ENCODE measurements at regions not wholly inside any gene's neighbourhood (a gene's known extent, or its start where the extent isn't known, plus 50 kb on each side); places are given as distances from the start of the nearest gene placed in this dataset.
"Not testable (repeated sequence)": the region's sequence is repeated elsewhere in the genome, so short reads cannot be mapped to it uniquely, and the experiment has no call there.

DNA sequence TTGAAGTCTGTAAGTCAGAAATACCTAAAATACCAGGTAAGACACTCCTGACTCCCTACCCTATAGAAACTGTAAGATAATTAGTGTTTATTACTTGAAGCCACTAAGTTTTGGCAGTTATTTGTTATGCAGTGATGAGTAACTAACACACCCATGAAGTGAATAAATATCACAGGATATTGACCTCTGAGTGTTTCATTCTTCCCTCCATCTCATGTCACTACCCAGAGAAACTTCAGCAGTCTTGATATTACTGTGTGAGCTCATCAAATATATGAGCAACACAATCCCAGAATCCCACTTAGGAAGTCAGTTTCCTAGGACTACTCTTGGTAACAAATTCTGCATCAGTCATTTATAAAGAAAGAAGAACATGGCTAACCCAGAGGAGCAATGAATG lies 529.7 kb downstream of the FBXO15 start:
- no peak for DNase-seq

DNA sequence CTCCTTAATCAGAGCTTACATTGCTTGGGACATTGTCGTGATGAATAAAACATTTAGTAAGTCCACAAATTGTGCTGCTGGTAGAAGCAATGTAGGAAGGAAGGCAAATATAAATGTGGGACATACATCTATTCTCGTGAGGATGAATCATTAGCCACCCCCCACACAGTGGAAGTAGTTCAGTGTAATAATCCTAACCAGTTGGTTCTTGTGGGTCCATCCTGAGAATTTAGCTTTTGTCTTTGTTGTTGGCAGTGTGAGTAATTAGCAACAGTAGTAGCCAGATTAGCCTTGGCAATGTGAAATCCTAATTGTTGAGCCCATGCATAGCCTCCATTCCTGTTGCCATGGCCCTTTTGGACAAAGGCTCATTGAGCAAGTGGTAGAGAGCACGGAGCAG lies 532.1 kb downstream of the FBXO15 start:
- DNase-seq: no peak

DNA sequence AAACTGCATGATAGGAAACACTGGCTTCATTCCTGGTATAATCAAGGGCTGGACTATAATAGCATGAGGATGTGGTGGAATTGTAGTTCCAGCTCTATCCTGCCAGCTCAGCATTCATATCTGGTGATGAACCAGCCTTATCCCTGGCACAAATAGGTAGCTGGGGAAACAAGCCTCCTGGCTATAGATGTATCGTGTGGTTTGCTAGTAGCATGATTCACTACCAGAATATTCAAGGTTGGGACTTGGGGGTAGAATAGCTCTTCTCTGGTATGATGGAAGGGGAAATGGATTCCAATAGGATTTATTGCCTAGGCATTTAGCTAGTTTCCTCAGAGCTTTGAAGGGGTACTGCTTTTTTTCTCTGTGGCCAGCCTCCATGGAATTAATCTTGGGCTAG lies 532.8 kb downstream of the FBXO15 start:
- DNase-seq: no peak

DNA sequence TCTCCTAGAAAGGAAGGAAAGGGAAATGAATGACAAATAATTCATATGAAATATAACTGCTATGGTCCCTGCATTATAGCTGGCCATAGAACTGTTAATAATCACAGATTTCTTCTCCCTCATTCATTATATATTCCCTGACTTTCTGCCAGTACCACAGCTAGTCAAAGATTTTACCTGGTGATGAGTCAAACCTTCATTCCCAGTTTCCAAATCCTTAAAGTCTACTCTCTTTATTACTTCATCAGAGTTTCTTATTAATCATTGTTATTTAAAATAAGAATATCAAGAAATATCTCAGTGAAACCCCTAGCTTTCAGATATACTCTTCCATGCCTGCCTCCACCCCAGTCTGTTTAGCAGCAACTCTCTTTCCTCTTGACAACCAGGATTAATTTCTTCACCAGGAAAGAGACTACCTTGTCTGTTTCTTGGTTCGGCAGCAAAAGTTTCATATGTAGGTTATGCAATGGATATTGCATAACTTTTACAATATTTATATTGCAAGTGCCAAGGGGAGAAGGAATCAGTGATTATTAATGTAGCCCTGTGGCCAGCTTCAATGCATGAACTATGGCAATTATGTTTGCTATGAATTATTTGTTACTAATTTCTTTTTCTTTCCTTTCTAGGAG lies 533.8 kb downstream of the FBXO15 start:
- DNase-seq: no peak

DNA sequence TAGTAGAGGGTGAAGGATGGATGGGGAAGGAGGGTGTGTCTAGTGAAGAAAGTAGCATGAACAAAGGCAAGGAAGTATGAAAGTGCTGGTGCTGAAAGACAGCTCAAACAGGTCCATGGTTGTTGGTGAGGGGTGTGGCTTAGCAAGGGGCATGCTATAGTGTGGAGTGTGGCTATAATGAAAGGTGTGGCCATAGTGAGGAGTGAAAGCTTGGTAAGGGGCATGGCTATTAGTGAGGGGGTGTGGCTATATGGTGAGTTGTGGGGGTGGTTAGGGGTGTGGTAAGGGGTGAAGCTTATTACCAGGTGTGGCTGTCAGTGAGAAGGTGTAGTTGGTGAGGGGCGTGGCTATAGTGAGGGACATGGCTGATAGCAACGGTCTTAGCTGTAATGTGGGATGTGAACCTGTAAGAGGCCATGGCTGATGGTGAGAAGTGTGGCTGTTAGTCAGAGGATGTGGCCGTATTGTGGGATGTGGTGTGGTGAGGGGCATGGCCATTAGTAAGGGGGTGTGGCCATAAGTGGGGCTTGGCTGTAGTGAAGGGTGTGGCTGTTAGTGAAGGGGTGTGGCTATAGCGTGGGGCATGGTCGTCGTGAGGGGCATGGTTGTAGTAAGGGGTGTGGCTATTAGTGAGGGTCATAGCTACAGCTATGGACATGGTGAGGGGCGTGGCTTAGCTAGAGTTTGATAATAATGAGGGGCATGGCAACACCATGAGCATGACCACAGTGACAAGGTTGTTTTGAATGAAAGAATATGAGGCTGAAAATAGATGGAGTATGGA lies 549.6 kb downstream of the FBXO15 start:
- peak; percentile 24 for DNase-seq

DNA sequence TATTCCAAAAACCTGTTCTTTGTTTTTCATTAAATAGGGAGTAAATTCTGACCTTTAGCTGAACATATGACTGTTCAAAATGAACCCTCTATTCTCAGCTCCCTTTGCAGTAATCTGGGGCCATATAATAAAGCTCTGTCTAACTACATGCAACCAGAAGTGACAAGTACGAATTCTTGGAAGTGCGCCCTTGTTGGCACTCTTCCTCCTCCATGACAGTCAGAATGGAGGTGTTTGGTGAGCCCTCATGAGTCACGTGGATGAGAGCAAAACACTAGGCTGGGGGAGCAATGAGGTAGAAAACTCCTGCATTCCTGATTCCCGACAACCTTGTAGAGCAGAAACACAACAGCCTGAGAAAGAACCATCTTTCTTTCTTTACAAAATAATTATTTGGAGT lies 552.9 kb downstream of the FBXO15 start:
- no peak for DNase-seq

DNA sequence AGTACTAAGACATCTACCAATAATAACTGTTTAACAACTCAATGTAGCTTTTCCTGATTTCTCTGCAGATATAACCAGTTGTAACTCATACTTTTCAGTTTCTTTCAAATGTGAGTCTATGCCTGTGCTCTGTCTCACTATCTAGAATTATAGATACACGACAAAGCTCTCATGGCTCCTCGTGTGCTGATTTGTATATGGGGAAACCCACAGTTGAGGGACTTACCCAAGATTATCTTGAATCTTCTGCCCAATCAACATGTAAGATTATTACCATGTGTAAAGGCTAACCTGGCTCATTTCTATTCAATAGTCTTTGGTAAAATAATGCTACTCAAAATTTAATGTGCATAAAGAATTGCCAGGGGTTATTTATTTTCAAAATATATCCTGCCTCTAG lies 554.4 kb downstream of the FBXO15 start:
- no peak for DNase-seq

DNA sequence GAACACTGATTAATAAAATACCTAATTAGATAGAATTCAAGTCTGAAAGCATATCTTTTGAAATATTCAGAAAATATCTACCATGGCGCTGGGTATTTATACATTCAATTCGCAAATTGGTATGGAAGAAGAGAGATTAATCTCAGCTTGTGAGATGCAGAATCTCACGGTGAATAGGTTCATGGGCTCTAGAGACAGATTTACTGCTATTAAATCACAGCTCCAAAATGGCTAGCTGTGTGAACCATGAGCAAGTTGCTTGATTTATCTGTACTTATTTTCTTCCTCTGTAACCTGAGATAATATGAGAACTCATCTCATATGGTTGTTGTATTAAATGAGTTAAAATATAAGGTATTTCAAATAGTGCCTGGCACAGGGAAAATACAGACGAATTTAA lies 556.7 kb downstream of the FBXO15 start:
- DNase-seq: no peak

DNA sequence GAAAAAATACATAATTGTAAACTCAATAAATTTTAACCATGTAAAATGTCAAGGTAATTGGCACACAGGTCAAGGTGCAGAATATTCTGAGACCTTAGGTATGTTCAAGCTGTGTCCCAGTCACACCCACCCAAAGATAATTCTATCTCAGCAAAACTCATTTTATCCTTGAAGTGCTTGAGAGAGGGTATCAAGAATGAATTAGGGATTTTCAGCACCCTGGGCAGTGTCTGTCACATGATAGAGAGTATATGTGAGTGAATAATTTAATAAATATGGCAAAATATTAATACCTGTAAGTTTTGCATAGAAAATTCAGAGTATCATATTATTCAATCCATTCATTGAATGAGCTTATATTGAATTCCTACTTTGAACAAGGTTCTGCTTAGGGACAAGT lies 567.9 kb downstream of the FBXO15 start:
- no peak for DNase-seq

DNA sequence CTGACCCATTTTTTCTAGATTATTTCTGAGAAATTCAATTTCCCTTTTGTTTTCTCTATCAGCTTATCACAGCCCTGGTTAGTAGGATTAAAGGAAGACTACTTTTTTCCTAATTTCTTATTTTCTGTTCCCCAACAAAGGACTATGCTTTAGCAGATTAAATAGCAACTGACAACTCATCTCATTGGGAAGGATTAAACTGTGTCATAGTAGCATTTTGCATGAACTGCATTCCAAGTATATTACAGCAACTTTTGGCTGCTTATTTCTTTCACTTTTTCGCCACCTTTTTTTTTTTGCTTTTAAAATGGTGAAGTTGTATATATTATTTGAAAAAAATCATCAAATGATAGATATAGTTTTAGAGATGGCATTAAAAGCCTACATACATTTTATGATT lies 570.3 kb downstream of the FBXO15 start:
- DNase-seq: no peak

DNA sequence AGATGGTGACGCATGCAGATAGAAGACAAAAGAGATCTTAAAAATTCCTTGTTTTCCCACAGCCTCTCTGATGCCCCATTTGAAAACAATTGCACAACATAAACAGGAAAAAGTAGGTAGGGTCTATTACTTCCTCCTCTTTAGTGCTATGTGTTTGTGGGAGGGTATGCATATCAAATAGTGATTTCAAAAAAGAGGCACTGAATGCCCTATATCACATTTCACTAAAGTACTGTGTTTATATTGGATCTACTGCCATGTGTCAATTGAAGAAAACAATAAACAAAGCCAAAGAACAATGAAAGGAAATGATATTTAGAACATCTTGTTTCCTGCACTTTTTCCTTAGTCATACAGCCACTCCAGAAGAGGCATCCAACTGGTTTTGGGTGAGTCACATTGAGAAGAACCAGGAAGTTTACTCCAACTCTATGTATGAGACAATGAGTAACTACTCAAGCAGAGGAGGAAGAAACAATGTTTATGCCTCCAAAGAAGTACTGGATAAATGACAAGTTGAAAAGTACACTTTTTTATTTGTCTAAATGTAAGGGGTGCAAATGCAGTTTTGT lies 583.6 kb downstream of the FBXO15 start:
- DNase-seq: no peak

DNA sequence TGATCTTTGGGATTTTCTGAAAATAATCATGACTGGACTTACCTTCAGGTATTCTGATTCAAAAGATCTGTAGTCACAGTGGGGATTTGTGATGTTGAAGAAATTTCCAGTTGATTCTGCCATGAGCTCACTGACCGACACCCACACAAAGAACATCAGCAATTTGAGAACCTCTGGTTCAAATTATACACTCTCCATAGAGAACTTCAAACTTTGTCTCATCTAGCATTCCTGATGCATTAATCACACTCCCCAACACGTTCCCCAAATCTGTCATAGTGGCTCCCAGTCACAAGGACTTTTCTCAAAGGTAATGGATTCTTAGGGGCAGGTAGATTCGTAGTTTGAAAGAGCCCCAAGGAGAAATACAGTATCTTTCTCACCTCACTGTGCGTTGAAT lies 584.3 kb downstream of the FBXO15 start:
- DNase-seq: no peak

DNA sequence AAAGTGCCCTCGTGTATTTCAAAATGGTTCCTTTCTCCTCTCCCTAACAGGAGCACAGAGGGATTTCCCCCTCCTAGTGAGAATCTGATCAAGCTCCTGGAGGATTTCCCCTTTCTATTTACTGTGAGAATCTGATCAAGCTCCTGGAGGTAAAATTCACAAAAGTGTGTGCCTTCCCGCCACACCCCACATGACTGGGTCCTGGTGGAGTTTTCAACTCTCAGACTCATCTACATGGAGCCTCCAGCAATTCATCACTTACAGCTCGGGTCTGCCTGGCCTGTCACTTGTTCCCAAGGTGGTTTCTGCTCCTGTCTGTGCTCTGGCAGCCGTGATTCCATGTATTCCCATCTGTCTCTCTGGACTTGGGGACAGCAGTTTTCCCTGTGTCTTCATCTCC lies 590.7 kb downstream of the FBXO15 start:
- peak; percentile 7 for DNase-seq

DNA sequence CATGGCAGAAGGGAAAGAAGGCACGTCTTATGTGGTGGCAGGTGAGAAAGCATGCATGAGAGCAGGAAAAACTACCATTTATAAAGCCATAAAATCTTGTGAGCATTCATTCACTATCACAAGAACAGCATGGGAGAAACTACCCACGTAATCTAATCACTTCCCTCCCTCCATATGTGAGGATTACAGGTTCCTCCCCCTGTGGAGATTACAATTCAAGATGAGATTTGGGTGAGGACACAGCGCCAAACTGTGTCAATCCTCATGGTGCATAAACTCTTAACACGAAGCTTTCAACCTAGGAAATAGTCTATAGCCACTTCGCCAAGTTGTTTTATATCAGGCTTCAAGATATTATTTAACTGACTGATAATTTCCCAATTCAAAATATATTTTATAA lies 595.5 kb downstream of the FBXO15 start:
- no peak for DNase-seq

DNA sequence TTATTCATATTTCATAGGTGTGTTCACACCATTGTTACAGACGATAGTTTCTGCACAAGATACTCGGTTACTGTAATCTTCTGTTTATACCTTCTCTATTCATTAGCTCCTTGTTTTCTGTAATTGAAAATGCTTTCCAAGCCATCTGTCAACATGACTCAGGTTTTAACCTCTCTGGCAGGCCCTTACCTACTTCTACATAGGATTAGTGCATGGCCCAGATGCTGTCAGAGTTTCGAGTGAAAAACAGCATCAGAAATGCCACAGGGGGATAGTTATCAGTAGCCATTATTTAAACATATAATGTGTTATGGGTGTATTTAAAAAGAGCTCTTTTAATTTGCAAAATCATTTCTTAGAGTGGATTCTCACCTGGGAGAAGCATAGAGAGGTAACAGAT lies 596.4 kb downstream of the FBXO15 start:
- DNase-seq: no peak

DNA sequence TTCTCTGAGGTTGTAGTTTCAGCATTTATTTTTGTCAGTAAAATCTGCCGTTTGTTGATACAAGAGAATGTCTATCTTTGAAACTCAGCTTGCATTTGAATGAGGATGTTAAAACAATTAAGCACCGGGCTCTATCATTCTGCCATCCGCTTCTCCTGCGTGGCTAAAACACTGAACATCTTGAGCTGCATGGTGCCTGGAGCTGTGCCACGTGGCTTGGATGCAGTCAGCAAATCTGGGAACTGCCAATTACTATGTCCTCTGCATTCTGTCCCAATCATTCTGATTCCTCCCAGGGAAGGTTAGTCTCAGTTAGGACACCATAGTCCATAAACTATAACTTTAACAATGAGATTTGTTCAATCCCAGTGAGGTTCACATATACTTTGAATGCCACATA lies 598.4 kb downstream of the FBXO15 start:
- DNase-seq: no peak

DNA sequence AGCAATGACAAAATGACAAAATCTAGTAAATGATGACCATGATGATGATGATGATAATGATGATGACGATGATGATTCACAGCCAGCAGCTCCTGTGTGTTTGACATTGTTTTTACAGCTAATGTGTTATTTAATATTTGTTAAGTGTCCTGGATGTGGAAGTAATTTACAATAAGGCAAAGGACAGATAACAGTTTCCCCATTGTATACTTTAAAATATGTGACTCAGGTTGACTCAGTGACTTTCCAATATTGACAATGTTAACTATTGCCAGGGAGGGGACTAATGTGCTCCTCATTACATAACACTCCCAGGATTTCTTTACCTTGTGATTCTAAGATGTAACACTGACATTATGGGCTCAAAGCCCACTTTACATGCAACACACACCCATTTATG lies 602.2 kb downstream of the FBXO15 start:
- no peak for DNase-seq

DNA sequence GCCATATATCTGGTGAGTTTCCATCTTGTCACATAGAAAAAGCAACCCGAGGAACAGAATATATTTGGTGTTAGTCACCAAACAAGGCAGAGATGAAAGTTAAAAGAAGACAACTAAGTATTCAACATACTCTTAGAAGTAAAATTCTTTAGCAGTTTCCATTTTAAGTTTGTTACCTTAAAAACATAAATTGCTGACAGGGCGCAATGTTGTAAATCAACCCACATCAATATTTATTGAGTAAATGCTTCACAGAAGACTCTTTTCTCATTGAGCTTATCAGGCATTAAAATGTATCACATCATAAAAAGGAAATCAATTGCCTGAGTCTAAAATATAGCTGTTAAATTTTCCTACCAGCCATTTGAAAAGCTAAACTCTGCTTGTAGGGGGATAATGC lies 603.0 kb downstream of the FBXO15 start:
- no peak for DNase-seq

DNA sequence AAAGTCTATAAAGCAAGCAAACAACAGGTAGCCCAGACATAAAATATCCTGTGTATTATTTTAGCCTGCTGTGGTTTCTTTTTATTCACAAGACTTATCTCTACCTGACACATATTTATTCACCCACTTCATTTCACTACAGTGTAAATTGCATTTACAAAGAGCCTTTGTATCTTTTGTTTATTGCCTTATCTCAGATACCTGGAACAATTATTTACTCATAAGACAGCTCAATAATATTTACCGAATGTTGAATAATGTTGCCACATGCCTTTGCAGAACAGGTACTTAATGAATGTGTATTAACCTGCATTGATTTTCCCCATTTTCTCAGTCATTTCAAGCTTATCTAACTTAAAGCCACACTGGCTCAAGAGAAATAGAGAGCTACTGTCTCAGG lies 603.6 kb downstream of the FBXO15 start:
- DNase-seq: peak; percentile 40

DNA sequence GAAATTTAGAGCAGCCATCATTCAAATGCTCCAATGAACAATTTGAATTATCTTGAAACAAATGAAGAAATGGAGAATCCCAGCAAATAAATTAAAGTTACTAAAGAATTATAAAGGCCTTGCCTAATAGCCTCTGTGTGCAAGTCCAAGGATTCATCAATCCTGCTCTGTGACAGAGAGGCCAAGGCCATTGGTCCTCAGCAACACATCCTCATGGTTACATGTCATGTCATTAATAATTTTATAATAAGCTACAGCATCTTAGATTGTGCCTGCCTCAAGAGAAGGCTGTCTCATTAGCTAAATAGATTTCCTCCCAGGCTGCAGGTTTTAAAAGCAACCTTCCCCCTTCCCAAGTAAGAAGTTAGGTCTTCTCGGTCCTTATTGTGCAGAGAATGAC lies 611.6 kb downstream of the FBXO15 start:
- DNase-seq: no peak

DNA sequence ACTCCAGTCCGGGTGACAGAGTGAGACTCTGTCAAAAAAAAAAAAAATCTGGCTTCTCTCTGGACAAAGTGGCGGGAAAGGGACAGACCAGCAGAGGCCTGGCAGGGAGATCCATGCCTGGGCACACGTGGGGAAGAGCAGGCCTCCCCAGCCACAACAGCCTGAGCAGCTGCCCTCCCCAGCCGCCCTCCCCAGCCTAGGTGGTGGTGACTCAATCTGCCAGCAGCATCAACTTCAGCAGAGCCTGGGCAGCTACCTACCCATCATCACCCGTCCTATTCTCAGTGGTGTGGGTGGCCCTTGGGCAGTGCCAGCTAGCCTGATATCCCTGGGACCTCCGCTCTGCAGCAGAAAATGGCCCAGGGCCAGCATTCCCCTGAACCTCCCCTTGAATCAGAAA lies 612.4 kb downstream of the FBXO15 start:
- peak; percentile 32 for DNase-seq

DNA sequence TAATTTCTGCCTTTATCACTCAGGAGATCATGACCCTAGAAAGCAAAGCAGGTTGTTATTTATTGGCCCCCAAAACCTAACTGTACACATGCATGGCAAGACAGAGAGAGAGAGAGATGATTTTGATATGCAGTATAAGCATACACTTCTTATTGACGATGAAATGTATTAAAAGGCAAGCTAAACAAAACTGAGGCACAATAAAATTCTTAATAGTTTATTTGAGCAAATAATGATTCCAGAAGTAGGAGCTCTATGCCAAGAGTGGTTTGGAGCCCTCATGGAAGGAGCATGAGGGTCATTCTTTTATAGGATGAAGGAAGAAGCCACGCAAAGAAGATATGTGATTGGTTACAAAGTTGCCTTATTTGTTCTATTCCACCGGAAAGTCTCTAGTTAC lies 616.0 kb downstream of the FBXO15 start:
- no peak for DNase-seq

DNA sequence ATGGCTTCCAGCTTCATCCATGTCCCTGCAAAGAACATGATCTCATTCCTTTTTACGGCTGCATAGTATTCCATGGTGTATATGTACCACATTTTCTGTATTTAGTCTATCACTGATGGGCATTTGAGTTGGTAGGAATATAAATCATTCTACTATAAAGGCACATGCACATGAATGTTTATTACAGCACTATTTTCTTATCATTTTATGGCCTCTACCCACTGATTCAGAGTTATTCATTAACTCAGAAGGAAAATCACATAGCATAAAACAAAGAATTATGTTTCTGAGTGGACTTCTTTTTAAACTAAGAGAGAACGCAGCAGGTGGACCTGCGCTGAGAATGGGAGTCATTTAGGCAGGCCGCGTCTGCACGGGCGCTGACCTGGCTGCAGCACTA lies 619.6 kb downstream of the FBXO15 start:
- no peak for DNase-seq

DNA sequence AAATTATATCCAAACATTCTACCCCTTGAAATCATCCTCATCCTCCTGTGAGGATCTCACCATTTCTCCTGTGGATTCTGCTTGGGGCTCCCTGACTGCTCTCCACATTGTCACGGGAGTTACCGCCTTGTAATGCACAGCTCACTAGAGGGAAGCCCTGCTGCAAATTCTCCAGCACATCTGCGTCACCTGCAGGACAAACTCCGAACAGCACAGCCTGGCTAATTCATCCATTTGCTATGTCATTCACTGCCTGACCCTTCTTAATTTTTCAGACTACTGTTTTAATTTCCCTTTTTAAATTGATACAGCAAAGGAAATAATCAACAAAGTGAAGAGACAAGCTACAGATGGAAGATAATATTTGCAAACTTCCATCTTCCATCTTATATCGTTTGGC lies 627.4 kb downstream of the FBXO15 start:
- no peak for DNase-seq

DNA sequence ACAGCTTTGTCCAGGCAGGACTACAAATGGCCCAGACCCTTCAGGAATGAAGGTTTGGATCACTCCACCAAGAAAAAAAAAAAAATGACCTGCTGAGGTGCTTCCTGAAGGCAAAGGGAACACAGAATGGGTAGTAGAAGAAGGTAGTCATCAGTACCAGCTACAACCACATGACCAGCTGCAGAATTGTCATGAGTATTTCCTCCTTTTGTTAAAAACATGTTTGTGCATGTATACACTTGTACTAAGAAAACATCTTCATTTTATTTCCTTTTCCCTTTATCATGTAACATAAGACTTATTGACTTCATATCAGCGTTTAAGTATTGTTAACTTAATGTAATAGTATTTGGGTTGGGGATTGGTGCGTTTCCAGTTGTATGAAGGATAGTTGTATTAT lies 631.6 kb downstream of the FBXO15 start:
- DNase-seq: not testable (repeated sequence)

All from NCI-H146 (cell line).